ENCODE measurements at regions not wholly inside any gene's neighbourhood (a gene's known extent, or its start where the extent isn't known, plus 50 kb on each side); places are given as distances from the start of the nearest gene placed in this dataset.

- Mint-ChIP-seq H3K9me3 (ENCODE audit: unreplicated experiment) (no peaks in the 10 kb centered on the region), H3K27me3 (ENCODE audit: low read depth, unreplicated experiment) (no peaks in the 10 kb centered on the region), H3K27ac (ENCODE audit: unreplicated experiment) (no peak overlapping the region), H3K36me3 (ENCODE audit: low read depth, unreplicated experiment) (no peaks in the 10 kb centered on the region), H3K4me1 (ENCODE audit: low read depth, unreplicated experiment) (no peaks in the 10 kb centered on the region), H3K4me3 (ENCODE audit: unreplicated experiment) (no peak overlapping the region)
- no peak for DNase-seq (ENCODE audit: low read depth)
- FAIRE-seq: no peak
- no peak for TF ChIP-seq CTCF (IDR thresholded peaks at IDR 0.05; ENCODE audit: insufficient read depth, low read depth, low read length)
- TF ChIP-seq EZH2 (IDR thresholded peaks at IDR 0.05; ENCODE audit: insufficient read depth, low read length): no peak
- Histone ChIP-seq H3K27ac (ENCODE audit: low read depth, low read length) (no peak overlapping the region), H3K4me2 (ENCODE audit: low read length) (no peak overlapping the region), H3K27me3 (ENCODE audit: insufficient read depth, low read length) (no peaks in the 10 kb centered on the region), H3K36me3 (ENCODE audit: insufficient read depth, low read length) (no peaks in the 10 kb centered on the region), H4K20me1 (ENCODE audit: insufficient read depth, low read length) (no peaks in the 10 kb centered on the region), H3K4me1 (ENCODE audit: insufficient read depth, low read length) (no peaks in the 10 kb centered on the region), H3K9me3 (ENCODE audit: insufficient read depth, low read depth, low read length) (peaks cover 6% of the 10 kb centered on the region), H3K9ac (ENCODE audit: low read length) (no peak overlapping the region), H2AFZ (ENCODE audit: low read depth, low read length) (no peak overlapping the region), H3K4me3 (ENCODE audit: insufficient read depth, low read depth, low read length) (no peak overlapping the region), H3K79me2 (ENCODE audit: insufficient read depth, low read length) (no peaks in the 10 kb centered on the region)
Measured at GRCh38 chr7:97479740-97480290, 252.1 kb upstream of the TAC1 start.

DNA sequence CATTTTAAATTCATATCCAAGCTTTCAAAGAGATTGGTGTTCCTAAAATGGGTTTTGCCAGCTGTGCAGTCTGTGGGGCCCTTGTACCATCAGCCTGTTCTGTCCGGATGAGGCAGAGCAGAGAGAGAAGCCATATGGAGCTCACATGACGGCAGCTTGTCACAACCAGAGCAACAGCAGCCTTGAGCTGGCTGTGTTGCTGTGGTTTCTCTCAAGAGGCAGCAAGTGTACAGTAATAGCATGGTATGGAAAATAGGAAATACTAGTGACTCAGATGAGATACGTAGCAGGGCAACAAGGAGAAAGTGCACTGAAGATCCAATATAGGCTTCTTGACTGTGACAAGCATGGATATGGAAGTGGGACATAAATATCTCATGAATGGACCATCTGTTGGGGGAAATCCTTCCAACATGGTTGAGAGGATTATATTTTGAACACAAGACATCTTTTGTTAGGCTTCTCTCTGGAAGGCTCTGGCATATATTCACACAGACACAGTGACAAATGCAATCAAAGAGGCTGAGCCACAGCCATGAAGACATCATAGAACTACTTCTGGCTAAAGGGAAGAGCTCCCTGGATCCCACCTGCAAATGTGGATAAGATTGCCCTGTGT is 251.0 kb upstream of the TAC1 start:
- H3K9me3 ChIP-seq (ENCODE audit: insufficient read depth, low read depth, low read length): peaks cover 6% of the 10 kb centered on the region
- H3K4me3 ChIP-seq (ENCODE audit: insufficient read depth, low read depth, low read length): no peak overlapping the region
- no peaks in the 10 kb centered on the region for H3K79me2 ChIP-seq (ENCODE audit: insufficient read depth, low read length)
- Mint-ChIP-seq H3K4me1 (ENCODE audit: low read depth, unreplicated experiment) (no peaks in the 10 kb centered on the region), H3K27ac (ENCODE audit: unreplicated experiment) (no peak overlapping the region), H3K4me3 (ENCODE audit: unreplicated experiment) (no peak overlapping the region), H3K9me3 (ENCODE audit: unreplicated experiment) (no peaks in the 10 kb centered on the region), H3K27me3 (ENCODE audit: low read depth, unreplicated experiment) (no peaks in the 10 kb centered on the region), H3K36me3 (ENCODE audit: low read depth, unreplicated experiment) (no peaks in the 10 kb centered on the region)
- TF ChIP-seq CTCF (IDR thresholded peaks at IDR 0.05; ENCODE audit: insufficient read depth, low read depth, low read length) (no peak), EZH2 (IDR thresholded peaks at IDR 0.05; ENCODE audit: insufficient read depth, low read length) (no peak)
- FAIRE-seq: no peak
- no peaks in the 10 kb centered on the region for H3K36me3 ChIP-seq (ENCODE audit: insufficient read depth, low read length)
- no peak overlapping the region for H2AFZ ChIP-seq (ENCODE audit: low read depth, low read length)
- no peak for DNase-seq (ENCODE audit: low read depth)
- no peak overlapping the region for H3K27ac ChIP-seq (ENCODE audit: low read depth, low read length)
- no peak overlapping the region for H3K9ac ChIP-seq (ENCODE audit: low read length)
- H3K4me1 ChIP-seq (ENCODE audit: insufficient read depth, low read length): no peaks in the 10 kb centered on the region
- no peaks in the 10 kb centered on the region for H4K20me1 ChIP-seq (ENCODE audit: insufficient read depth, low read length)
- no peaks in the 10 kb centered on the region for H3K27me3 ChIP-seq (ENCODE audit: insufficient read depth, low read length)
- no peak overlapping the region for H3K4me2 ChIP-seq (ENCODE audit: low read length)

- H3K79me2 ChIP-seq (ENCODE audit: insufficient read depth, low read length): no peaks in the 10 kb centered on the region
- Mint-ChIP-seq H3K36me3 (ENCODE audit: low read depth, unreplicated experiment) (no peaks in the 10 kb centered on the region), H3K9me3 (ENCODE audit: unreplicated experiment) (no peaks in the 10 kb centered on the region), H3K4me3 (ENCODE audit: unreplicated experiment) (no peak overlapping the region), H3K27me3 (ENCODE audit: low read depth, unreplicated experiment) (no peaks in the 10 kb centered on the region), H3K27ac (ENCODE audit: unreplicated experiment) (no peak overlapping the region), H3K4me1 (ENCODE audit: low read depth, unreplicated experiment) (no peaks in the 10 kb centered on the region)
- no peak overlapping the region for H3K4me3 ChIP-seq (ENCODE audit: insufficient read depth, low read depth, low read length)
- H3K4me2 ChIP-seq (ENCODE audit: low read length): no peak overlapping the region
- no peaks in the 10 kb centered on the region for H3K36me3 ChIP-seq (ENCODE audit: insufficient read depth, low read length)
- H2AFZ ChIP-seq (ENCODE audit: low read depth, low read length): no peak overlapping the region
- no peak overlapping the region for H3K9ac ChIP-seq (ENCODE audit: low read length)
- H3K9me3 ChIP-seq (ENCODE audit: insufficient read depth, low read depth, low read length): no peaks in the 10 kb centered on the region
- DNase-seq (ENCODE audit: low read depth) (no peak), FAIRE-seq (no peak)
- H3K27ac ChIP-seq (ENCODE audit: low read depth, low read length): no peak overlapping the region
- H3K4me1 ChIP-seq (ENCODE audit: insufficient read depth, low read length): no peaks in the 10 kb centered on the region
- TF ChIP-seq CTCF (IDR thresholded peaks at IDR 0.05; ENCODE audit: insufficient read depth, low read depth, low read length) (no peak), EZH2 (IDR thresholded peaks at IDR 0.05; ENCODE audit: insufficient read depth, low read length) (no peak)
- H4K20me1 ChIP-seq (ENCODE audit: insufficient read depth, low read length): no peaks in the 10 kb centered on the region
- no peaks in the 10 kb centered on the region for H3K27me3 ChIP-seq (ENCODE audit: insufficient read depth, low read length)
Measured at GRCh38 chr7:97495487-97495886, 236.4 kb upstream of the TAC1 start.

Measured in astrocyte (in vitro differentiated cells and primary cell).